Thyroid gland (tissue), 4 donors: ENCODE measurements at regions not wholly inside any gene's neighbourhood (a gene's known extent, or its start where the extent isn't known, plus 50 kb on each side); places are given as distances from the start of the nearest gene placed in this dataset.

Source experiments
- POLR2A ChIP-seq, 2 donors: fragments of 450-650 bp; IDR thresholded peaks; one replicate each; pipeline ENCODE4 v1.6.1; 2017; ENCODE audit warnings: antibody characterized with exemption in 2 of 2, mild to moderate bottlenecking in 2 of 2, moderate library complexity in 1 of 2
- TF ChIP-seq, protein P1 (sequence below), 6 experiments: fragments of 200-600 bp in 3 of 6; fragments of 450-650 bp in 3 of 6; sonication (generic) in 3 of 6; IDR thresholded peaks; one replicate each; pipeline ENCODE4 v1.5.1; 2016 to 2019; ENCODE audit warnings: antibody characterized with exemption in 6 of 6, mild to moderate bottlenecking in 2 of 6, inconsistent platforms in 1 of 6, moderate library complexity in 1 of 6

- TF ChIP-seq, protein P1, sequence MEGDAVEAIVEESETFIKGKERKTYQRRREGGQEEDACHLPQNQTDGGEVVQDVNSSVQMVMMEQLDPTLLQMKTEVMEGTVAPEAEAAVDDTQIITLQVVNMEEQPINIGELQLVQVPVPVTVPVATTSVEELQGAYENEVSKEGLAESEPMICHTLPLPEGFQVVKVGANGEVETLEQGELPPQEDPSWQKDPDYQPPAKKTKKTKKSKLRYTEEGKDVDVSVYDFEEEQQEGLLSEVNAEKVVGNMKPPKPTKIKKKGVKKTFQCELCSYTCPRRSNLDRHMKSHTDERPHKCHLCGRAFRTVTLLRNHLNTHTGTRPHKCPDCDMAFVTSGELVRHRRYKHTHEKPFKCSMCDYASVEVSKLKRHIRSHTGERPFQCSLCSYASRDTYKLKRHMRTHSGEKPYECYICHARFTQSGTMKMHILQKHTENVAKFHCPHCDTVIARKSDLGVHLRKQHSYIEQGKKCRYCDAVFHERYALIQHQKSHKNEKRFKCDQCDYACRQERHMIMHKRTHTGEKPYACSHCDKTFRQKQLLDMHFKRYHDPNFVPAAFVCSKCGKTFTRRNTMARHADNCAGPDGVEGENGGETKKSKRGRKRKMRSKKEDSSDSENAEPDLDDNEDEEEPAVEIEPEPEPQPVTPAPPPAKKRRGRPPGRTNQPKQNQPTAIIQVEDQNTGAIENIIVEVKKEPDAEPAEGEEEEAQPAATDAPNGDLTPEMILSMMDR (IDR thresholded peaks at IDR 0.05): no peak
- no peak for TF ChIP-seq POLR2A (IDR thresholded peaks at IDR 0.05)
These were observed 180.8 kb upstream of the DIO3 start for GRCh38 chr14:101380512-101380911.
